ENCODE measurements at regions not wholly inside any gene's neighbourhood (a gene's known extent, or its start where the extent isn't known, plus 50 kb on each side); places are given as distances from the start of the nearest gene placed in this dataset.
"Not testable (repeated sequence)": the region's sequence is repeated elsewhere in the genome, so short reads cannot be mapped to it uniquely, and the experiment has no call there.

DNA sequence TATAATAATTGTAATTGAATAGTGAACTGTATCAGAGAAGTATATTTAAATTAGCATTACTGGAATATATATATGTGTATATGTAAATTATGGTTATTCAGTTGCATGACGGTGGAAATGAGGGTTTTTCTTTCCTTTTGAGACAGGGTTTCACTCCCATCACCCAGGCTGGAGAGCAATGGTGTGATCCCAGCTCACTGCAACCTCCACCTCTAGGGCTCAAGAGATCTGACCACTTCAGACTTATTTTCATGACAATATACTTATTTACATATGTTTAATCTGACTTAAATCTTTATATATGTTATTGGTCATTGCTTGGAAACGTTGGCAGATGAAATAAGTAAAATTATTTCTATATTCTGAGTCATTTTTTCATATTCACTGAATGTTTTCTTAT lies 744.4 kb upstream of the PRR20A start:
- WGBS (ENCODE audit: insufficient coverage, insufficient read length), result no CpG with 5 or more reads among the region's 2 CpGs
- H3K9me3 ChIP-seq (ENCODE audit: control insufficient read depth, insufficient read depth, low read length), result no peaks in the 10 kb centered on the region
- no peak overlapping the region for H3K4me3 ChIP-seq (ENCODE audit: low read length)
- DNase-seq (ENCODE audit: low read depth, low spot score), result no peak
- H3K4me1 ChIP-seq (ENCODE audit: control insufficient read depth, insufficient read depth, low read length), result no peaks in the 10 kb centered on the region
- H3K36me3 ChIP-seq (ENCODE audit: control insufficient read depth, insufficient read depth, low read length), result no peaks in the 10 kb centered on the region
- H3K27ac ChIP-seq (ENCODE audit: low read length), result no peak overlapping the region
- no peaks in the 10 kb centered on the region for H3K27me3 ChIP-seq (ENCODE audit: control insufficient read depth, insufficient read depth, low read length)

DNA sequence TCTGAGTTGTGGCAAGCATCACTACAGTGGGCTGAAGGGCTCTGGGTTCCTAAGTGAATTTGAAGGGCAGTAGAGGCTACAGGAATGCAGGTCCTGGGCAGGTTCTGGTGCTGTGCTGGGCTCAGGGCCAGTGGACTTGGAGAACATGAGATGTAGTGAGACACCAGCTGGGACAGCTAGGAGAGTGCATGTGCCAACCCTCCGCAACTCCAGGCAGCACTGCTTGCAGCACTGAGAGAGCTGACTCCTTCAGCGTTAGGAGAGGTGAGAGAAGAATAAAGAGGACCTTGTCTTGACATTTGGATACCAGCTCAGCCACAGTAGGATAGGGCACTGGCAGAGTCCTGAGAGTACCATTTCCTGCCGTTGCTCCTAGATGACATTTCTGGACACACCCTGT lies 739.9 kb upstream of the PRR20A start:
- H3K4me3 ChIP-seq (ENCODE audit: low read length), result no peak overlapping the region
- H3K9me3 ChIP-seq (ENCODE audit: control insufficient read depth, insufficient read depth, low read length), result no peaks in the 10 kb centered on the region
- no peaks in the 10 kb centered on the region for H3K36me3 ChIP-seq (ENCODE audit: control insufficient read depth, insufficient read depth, low read length)
- no peak overlapping the region for H3K27ac ChIP-seq (ENCODE audit: low read length)
- DNase-seq (ENCODE audit: low read depth, low spot score), result no peak
- no peaks in the 10 kb centered on the region; the same call in 1 of the 2 replicates for H3K4me1 ChIP-seq (ENCODE audit: control insufficient read depth, insufficient read depth, low read length)
- no peaks in the 10 kb centered on the region for H3K27me3 ChIP-seq (ENCODE audit: control insufficient read depth, insufficient read depth, low read length)
- no CpG with 5 or more reads among the region's 3 CpGs for WGBS (ENCODE audit: insufficient coverage, insufficient read length)

DNA sequence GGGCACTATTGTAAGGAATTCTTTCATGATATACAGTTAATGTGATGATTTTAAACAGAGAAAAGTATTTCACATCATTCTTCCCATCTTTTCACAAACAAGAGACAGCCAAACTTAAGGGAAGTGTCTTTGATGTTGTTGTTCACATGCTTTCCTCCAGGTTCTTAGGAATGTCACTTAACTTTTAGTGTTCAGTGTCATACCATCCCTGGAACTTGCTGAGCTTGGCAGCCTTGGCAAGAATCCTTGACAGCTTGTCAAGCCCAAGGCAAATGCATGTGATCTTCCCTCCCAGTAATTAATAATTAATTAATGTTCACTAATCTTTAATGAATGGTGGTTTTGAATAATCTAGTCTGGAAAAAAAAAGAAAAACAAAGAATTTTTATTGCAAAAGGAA lies 727.9 kb upstream of the PRR20A start:
- Histone ChIP-seq H3K9me3 (ENCODE audit: control insufficient read depth, insufficient read depth, low read length) (no peaks in the 10 kb centered on the region), H3K36me3 (ENCODE audit: control insufficient read depth, insufficient read depth, low read length) (no peaks in the 10 kb centered on the region), H3K4me1 (ENCODE audit: control insufficient read depth, insufficient read depth, low read length) (no peaks in the 10 kb centered on the region), H3K4me3 (ENCODE audit: low read length) (no peak overlapping the region), H3K27me3 (ENCODE audit: control insufficient read depth, insufficient read depth, low read length) (no peaks in the 10 kb centered on the region), H3K27ac (ENCODE audit: low read length) (no peak overlapping the region)
- no peak for DNase-seq (ENCODE audit: low read depth, low spot score)

DNA sequence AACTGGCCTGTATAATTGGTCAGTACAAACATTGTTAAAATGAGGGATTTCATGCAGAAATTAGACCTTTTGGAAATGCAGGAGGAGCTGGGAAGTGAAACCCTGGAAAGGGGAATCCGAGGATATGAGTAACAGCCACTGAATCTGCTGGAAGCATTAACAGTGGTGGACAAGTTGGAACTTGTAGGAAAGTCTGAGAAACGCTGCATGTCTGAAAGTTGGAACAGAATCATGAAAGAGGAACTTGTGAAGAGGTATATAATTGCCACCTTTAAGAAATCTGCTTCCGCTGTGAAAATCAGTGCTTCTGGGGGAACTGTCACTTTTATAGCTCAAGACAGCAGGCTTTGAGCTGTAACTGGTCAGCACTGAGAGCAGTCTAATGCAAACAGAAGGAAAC lies 716.5 kb upstream of the PRR20A start:
- DNase-seq (ENCODE audit: low read depth, low spot score), result no peak
- Histone ChIP-seq H3K36me3 (ENCODE audit: control insufficient read depth, insufficient read depth, low read length) (no peaks in the 10 kb centered on the region), H3K9me3 (ENCODE audit: control insufficient read depth, insufficient read depth, low read length) (no peaks in the 10 kb centered on the region), H3K27me3 (ENCODE audit: control insufficient read depth, insufficient read depth, low read length) (no peaks in the 10 kb centered on the region), H3K4me3 (ENCODE audit: low read length) (no peak overlapping the region), H3K4me1 (ENCODE audit: control insufficient read depth, insufficient read depth, low read length) (no peaks in the 10 kb centered on the region), H3K27ac (ENCODE audit: low read length) (no peak overlapping the region)
- WGBS (ENCODE audit: insufficient coverage, insufficient read length), result no CpG with 5 or more reads among the region's 3 CpGs

DNA sequence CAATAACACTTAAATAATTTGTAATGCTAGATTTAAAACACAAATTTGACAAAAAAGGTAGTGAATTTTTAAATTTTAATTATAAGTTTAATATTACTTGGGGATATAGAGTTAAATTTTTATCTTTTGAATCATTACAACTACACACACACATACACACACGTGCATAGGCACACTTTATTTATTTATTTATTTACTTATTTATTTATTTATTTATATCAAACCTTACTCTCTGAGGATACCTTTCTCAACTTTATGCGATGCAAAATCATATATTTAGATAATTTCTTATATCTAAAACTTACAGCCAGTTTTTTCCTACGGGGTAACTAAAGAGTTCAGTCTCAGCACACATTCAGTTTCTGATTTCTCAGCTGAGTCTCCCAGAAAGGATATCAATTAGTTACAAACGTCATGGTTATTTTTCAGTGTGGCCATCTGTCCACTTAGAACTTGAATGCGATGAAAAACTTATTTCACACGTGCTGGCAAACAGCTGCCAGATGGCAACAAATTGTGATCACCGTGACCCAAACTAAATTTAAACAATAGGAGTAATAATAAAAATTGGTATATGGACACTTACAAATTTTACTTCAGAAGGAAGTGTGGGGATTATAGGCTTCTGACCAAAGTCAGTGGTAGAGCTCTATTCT lies 683.1 kb upstream of the PRR20A start:
- DNase-seq (ENCODE audit: low read depth, low spot score), result no peak
- WGBS (ENCODE audit: insufficient coverage, insufficient read length), result no CpG with 5 or more reads among the region's 7 CpGs
- H3K27ac ChIP-seq (ENCODE audit: low read length), result no peak overlapping the region
- H3K36me3 ChIP-seq (ENCODE audit: control insufficient read depth, insufficient read depth, low read length), result no peaks in the 10 kb centered on the region
- no peak overlapping the region for H3K4me3 ChIP-seq (ENCODE audit: low read length)
- no peaks in the 10 kb centered on the region for H3K9me3 ChIP-seq (ENCODE audit: control insufficient read depth, insufficient read depth, low read length)
- H3K27me3 ChIP-seq (ENCODE audit: control insufficient read depth, insufficient read depth, low read length), result no peaks in the 10 kb centered on the region
- no peaks in the 10 kb centered on the region for H3K4me1 ChIP-seq (ENCODE audit: control insufficient read depth, insufficient read depth, low read length)

DNA sequence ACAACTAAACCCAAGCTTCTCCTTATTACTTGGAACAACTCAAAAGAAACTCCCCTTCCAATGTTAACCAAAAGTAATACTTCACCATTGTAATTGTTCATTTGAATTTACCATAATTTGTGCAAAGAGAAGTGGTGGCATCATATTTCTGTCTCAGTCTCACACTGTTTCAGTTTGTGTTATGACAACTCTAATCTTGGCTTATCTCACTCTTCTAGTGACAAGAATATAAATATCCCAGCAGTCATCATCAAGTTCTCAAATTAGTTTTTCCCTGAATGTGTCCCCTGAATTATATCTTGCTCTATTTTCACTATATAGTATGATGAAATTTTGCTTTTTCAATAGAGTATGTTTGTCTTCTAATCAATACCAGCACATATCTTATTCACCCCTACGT lies 681.4 kb upstream of the PRR20A start:
- Histone ChIP-seq H3K4me3 (ENCODE audit: low read length) (no peak overlapping the region), H3K36me3 (ENCODE audit: control insufficient read depth, insufficient read depth, low read length) (no peaks in the 10 kb centered on the region), H3K4me1 (ENCODE audit: control insufficient read depth, insufficient read depth, low read length) (no peaks in the 10 kb centered on the region), H3K27me3 (ENCODE audit: control insufficient read depth, insufficient read depth, low read length) (no peaks in the 10 kb centered on the region), H3K9me3 (ENCODE audit: control insufficient read depth, insufficient read depth, low read length) (no peaks in the 10 kb centered on the region), H3K27ac (ENCODE audit: low read length) (no peak overlapping the region)
- WGBS (ENCODE audit: insufficient coverage, insufficient read length), result no CpG with 5 or more reads among the region's 1 CpG
- no peak for DNase-seq (ENCODE audit: low read depth, low spot score)

DNA sequence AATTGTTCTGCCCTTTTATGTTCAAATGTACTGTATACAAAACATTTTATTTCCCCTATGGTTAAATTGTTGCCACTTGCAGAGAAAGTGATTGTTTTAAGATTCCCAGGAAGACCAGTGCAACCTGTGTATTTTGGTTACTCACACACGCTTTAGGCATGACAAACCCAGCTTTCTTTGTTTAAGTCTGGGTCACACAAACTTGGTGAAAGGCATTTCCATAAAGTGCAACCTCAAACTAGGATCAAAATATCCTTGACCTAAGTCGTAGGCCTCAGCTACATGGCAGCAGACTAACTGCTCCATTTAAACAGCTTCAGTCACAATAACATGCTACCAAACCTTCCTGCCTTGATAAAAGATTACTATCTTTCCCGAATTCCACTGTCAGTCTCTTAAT lies 639.0 kb upstream of the PRR20A start:
- Histone ChIP-seq H3K36me3 (ENCODE audit: control insufficient read depth, insufficient read depth, low read length) (no peaks in the 10 kb centered on the region), H3K9me3 (ENCODE audit: control insufficient read depth, insufficient read depth, low read length) (no peaks in the 10 kb centered on the region), H3K4me3 (ENCODE audit: low read length) (no peak overlapping the region), H3K27ac (ENCODE audit: low read length) (no peak overlapping the region), H3K27me3 (ENCODE audit: control insufficient read depth, insufficient read depth, low read length) (no peaks in the 10 kb centered on the region), H3K4me1 (ENCODE audit: control insufficient read depth, insufficient read depth, low read length) (no peaks in the 10 kb centered on the region)
- no peak for DNase-seq (ENCODE audit: low read depth, low spot score)
- WGBS (ENCODE audit: insufficient coverage, insufficient read length), result no CpG with 5 or more reads among the region's 3 CpGs

DNA sequence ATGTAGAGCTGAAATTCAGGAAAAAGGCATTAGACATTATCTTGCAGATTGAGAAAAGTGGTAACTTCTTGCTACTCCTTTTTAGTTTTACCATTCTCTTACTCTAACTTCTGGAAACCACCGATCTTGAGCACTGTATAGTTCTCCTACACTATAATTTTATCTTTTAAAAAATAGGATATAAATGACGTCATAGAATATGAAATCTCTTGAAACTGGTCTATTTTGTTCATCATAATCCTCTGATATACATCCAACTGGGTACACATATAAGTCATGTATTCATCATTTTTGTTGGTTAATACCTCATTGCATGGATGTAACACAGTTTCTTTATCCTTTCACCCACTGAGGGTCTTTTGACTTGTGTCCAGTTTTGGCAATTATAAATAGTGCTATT lies 629.9 kb upstream of the PRR20A start:
- WGBS (ENCODE audit: insufficient coverage, insufficient read length), result no CpG with 5 or more reads among the region's 2 CpGs
- Histone ChIP-seq H3K36me3 (ENCODE audit: control insufficient read depth, insufficient read depth, low read length) (no peaks in the 10 kb centered on the region), H3K27ac (ENCODE audit: low read length) (no peak overlapping the region), H3K9me3 (ENCODE audit: control insufficient read depth, insufficient read depth, low read length) (no peaks in the 10 kb centered on the region), H3K27me3 (ENCODE audit: control insufficient read depth, insufficient read depth, low read length) (no peaks in the 10 kb centered on the region), H3K4me1 (ENCODE audit: control insufficient read depth, insufficient read depth, low read length) (no peaks in the 10 kb centered on the region; the same call in none of the 2 replicates), H3K4me3 (ENCODE audit: low read length) (no peak overlapping the region)
- DNase-seq (ENCODE audit: low read depth, low spot score), result no peak

DNA sequence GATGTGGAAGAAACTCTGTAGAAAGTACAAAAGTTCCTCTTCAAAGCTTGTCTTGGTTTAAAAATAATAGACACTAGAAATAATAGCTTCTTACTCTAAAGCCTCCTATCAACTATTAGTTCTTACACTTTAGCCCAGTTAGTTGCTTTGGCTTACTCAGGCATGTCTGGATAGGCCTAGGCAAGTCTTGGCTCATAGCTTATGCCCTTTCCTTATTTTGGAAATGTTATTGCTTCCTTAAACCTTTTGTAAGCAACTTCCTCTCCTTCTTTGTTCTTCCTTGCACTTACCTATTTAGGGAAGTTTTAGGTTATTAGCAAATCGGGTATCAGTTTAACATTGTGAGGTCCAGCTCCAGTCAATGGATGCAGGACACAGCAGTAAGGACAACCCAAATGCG lies 628.4 kb upstream of the PRR20A start:
- H3K27me3 ChIP-seq (ENCODE audit: control insufficient read depth, insufficient read depth, low read length); DNase-seq (ENCODE audit: low read depth, low spot score); H3K27ac ChIP-seq (ENCODE audit: low read length); H3K9me3 ChIP-seq (ENCODE audit: control insufficient read depth, insufficient read depth, low read length); H3K36me3 ChIP-seq (ENCODE audit: control insufficient read depth, insufficient read depth, low read length); H3K4me3 ChIP-seq (ENCODE audit: low read length); H3K4me1 ChIP-seq (ENCODE audit: control insufficient read depth, insufficient read depth, low read length): not testable (repeated sequence)
- no CpG with 5 or more reads among the region's 2 CpGs for WGBS (ENCODE audit: insufficient coverage, insufficient read length)

DNA sequence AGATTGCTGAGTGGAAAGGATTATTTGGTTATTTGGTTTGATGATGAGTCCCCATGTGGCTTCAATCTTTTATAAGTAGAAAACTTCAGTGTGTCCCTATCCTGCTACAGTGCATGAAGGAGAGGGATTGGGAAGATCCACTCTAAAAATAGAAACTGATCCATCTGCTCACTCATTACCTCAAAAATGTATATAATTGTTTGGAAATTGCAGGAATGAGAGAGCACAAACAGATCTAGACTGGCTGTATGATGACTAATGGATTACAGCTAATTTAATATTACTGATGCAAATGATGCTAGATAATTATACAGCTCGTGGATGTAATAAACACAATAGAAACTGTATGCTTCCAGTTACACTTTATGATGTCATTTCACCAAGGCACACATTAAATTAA lies 625.3 kb upstream of the PRR20A start:
- DNase-seq (ENCODE audit: low read depth, low spot score), result no peak
- Histone ChIP-seq H3K27me3 (ENCODE audit: control insufficient read depth, insufficient read depth, low read length) (no peaks in the 10 kb centered on the region), H3K4me1 (ENCODE audit: control insufficient read depth, insufficient read depth, low read length) (no peaks in the 10 kb centered on the region; the same call in none of the 2 replicates), H3K36me3 (ENCODE audit: control insufficient read depth, insufficient read depth, low read length) (no peaks in the 10 kb centered on the region), H3K4me3 (ENCODE audit: low read length) (no peak overlapping the region), H3K9me3 (ENCODE audit: control insufficient read depth, insufficient read depth, low read length) (no peaks in the 10 kb centered on the region), H3K27ac (ENCODE audit: low read length) (no peak overlapping the region)
- no CpG with 5 or more reads among the region's 1 CpG for WGBS (ENCODE audit: insufficient coverage, insufficient read length)

DNA sequence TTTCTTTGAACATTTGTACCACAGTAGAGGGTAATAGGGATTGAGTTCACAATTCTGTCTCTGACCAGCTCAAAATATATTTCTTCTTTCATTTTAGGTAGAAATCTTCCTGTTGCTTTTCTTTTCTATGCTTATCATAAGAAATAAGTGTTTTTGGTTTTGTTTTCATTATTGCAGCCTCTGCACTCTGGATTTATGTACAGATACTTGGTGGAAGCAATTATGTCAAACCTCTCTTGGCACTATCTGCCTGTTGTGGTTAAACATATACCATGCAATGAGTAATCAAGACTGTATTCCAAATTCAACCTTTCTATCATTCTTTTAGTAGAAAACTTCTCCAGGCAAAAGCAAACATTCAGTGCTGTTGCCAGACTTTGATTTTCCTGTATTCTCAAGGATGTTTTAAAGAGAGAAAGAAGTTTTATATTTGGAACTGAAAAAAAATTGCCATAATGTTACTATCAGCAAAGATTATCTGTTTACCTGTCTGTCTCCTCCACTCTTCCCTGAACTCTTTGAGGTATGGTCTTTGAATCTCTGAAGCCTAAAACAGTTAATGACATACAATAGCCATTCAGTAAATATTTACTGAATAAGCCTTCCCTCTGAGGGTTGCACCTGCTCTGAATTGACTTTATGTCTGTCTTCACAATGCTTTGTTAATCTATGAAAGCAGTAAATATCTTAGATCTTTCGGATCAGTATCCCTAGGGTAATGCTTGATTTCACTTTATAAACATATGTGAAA lies 612.5 kb upstream of the PRR20A start:
- Histone ChIP-seq H3K4me1 (ENCODE audit: control insufficient read depth, insufficient read depth, low read length) (no peaks in the 10 kb centered on the region), H3K36me3 (ENCODE audit: control insufficient read depth, insufficient read depth, low read length) (no peaks in the 10 kb centered on the region), H3K9me3 (ENCODE audit: control insufficient read depth, insufficient read depth, low read length) (no peaks in the 10 kb centered on the region), H3K27me3 (ENCODE audit: control insufficient read depth, insufficient read depth, low read length) (no peaks in the 10 kb centered on the region), H3K4me3 (ENCODE audit: low read length) (no peak overlapping the region), H3K27ac (ENCODE audit: low read length) (no peak overlapping the region)
- no peak for DNase-seq (ENCODE audit: low read depth, low spot score)
- WGBS (ENCODE audit: insufficient coverage, insufficient read length), result no CpG with 5 or more reads among the region's 1 CpG
